GM12878 (cell line): ENCODE measurements at regions not wholly inside any gene's neighbourhood (a gene's known extent, or its start where the extent isn't known, plus 50 kb on each side); places are given as distances from the start of the nearest gene placed in this dataset.

Source experiments
- ATAC-seq: fragments of 200-7000 bp; cut with Tn5 transposase; 3 replicates; pipeline ENCODE4 v1.9.1; 2020; ENCODE audit warnings: mild to moderate bottlenecking, moderate library complexity
- BruUV-seq: library from RNA; stranded (reverse); fragments of 400-500 nt; replicated peaks from 2 replicates; lab custom pipeline; 2021; lab: Mats Ljungman, UMichigan
- CTCF ChIA-PET: fragments of 300-600 bp; sonication (Branson Sonifier 250); formaldehyde crosslinking; extraction: SDS; loops from one replicate; lab custom pipeline; 2021; ENCODE audit warnings: inconsistent platforms; lab: Yijun Ruan, JAX
- POLR2A ChIA-PET: fragments of 350-600 bp; formaldehyde crosslinking; extraction: SDS; loops from one replicate; lab custom pipeline; 2021; ENCODE audit warnings: inconsistent platforms; lab: Charles Lee
- RAD21 ChIA-PET: fragments of 300-600 bp; sonication (Branson Sonifier 250); formaldehyde crosslinking; loops from one replicate; lab custom pipeline; 2023; ENCODE audit warnings: antibody characterized with exemption; ENCODE audit not compliant: unreplicated experiment; lab: Charles Lee
- SMC1A ChIA-PET: fragments of 300-600 bp; sonication (Branson Sonifier 250); formaldehyde crosslinking; loops from one replicate; lab custom pipeline; 2023; ENCODE audit not compliant: unreplicated experiment, uncharacterized antibody; lab: Charles Lee
- DNase-seq: peaks from one replicate; pipeline ENCODE4 v3.0.0-alpha.2; 2011; ENCODE audit warnings: low read depth, low spot score
- FAIRE-seq: peaks from 3 replicates; lab custom pipeline; 2011; peaks lifted over from hg19 to GRCh38; lab: Jason Lieb, UNC
- H2AFZ ChIP-seq: 2 replicates; pipeline ENCODE4 v1.6.0; 2011; ENCODE audit warnings: low read depth, low read length, control low read depth; ENCODE audit not compliant: control insufficient read depth
- H3K27ac ChIP-seq: 2 replicates; pipeline ENCODE4 v1.5.1; 2011; ENCODE audit warnings: control low read depth; ENCODE audit not compliant: control insufficient read depth, insufficient read depth
- H3K27me3 ChIP-seq, 2 experiments: replicated peaks in 1 of 2; 2 replicates each; pipeline versions ENCODE4 v1.6.0 to v1.6.1; 2011; ENCODE audit warnings: low read length in 1 of 2; ENCODE audit not compliant: control insufficient read depth in 2 of 2, insufficient read depth in 2 of 2
- H3K36me3 ChIP-seq, 2 experiments: 2 replicates each; pipeline ENCODE4 v1.5.1; 2011; ENCODE audit warnings: low read length in 1 of 2; ENCODE audit not compliant: control insufficient read depth in 2 of 2, insufficient read depth in 2 of 2
- H3K4me1 ChIP-seq: 2 replicates; pipeline ENCODE4 v1.6.1; 2011; ENCODE audit warnings: mild to moderate bottlenecking, low read length, moderate library complexity, mixed read lengths; ENCODE audit not compliant: control insufficient read depth, insufficient read depth
- H3K4me2 ChIP-seq: 2 replicates; pipeline ENCODE4 v1.6.0; 2011; ENCODE audit warnings: control low read depth; ENCODE audit not compliant: control insufficient read depth, insufficient read depth
- H3K4me3 ChIP-seq: fragments of 200-600 bp; sonication (generic); 2 replicates; pipeline ENCODE4 v1.5.1; 2016
- H3K79me2 ChIP-seq: 2 replicates; pipeline ENCODE4 v1.6.0; 2011; ENCODE audit warnings: low read length; ENCODE audit not compliant: control insufficient read depth, insufficient read depth
- H3K9ac ChIP-seq: 2 replicates; pipeline ENCODE4 v1.8.0; 2011; ENCODE audit warnings: low read length, control low read depth, mixed read lengths; ENCODE audit not compliant: control insufficient read depth, insufficient read depth
- H3K9me3 ChIP-seq: replicated peaks from 3 replicates; pipeline ENCODE4 v1.5.1; 2011; ENCODE audit warnings: mild to moderate bottlenecking, low read length; ENCODE audit not compliant: control insufficient read depth, insufficient read depth
- H4K20me1 ChIP-seq: 2 replicates; pipeline ENCODE4 v1.6.0; 2011; ENCODE audit not compliant: control insufficient read depth, insufficient read depth
- BHLHE40 ChIP-seq, 2 experiments: fragments of 450-650 bp in 1 of 2; IDR thresholded peaks; 2 replicates each; pipeline ENCODE4 v1.6.1; 2011 to 2017; ENCODE audit warnings: low read depth in 2 of 2, borderline replicate concordance in 1 of 2, improper control_type of control experiment in 1 of 2, low read length in 1 of 2, mild to moderate bottlenecking in 1 of 2
- CREB1 ChIP-seq: IDR thresholded peaks from 2 replicates; pipeline ENCODE4 v1.6.1; 2012; ENCODE audit warnings: low read depth, mild to moderate bottlenecking, inconsistent platforms
- FOXM1 ChIP-seq: IDR thresholded peaks from 2 replicates; pipeline ENCODE4 v1.6.1; 2012; ENCODE audit warnings: low read depth, mild to moderate bottlenecking, inconsistent platforms, low read length, moderate library complexity
- GATAD2B ChIP-seq: fragments of 450-650 bp; conservative IDR thresholded peaks from 2 replicates; pipeline ENCODE4 v1.6.1; 2017; ENCODE audit warnings: low read depth, mild to moderate bottlenecking, moderate library complexity
- IKZF1 ChIP-seq: fragments of 450-650 bp; conservative IDR thresholded peaks from 2 replicates; pipeline ENCODE4 v1.6.1; 2017; ENCODE audit warnings: antibody characterized with exemption, mild to moderate bottlenecking
- MEF2B ChIP-seq: fragments of 450-650 bp; IDR thresholded peaks from 2 replicates; pipeline ENCODE4 v1.6.1; 2018; ENCODE audit warnings: mild to moderate bottlenecking, moderate library complexity; ENCODE audit not compliant: partially characterized antibody, poor library complexity, severe bottlenecking
- POLR2A ChIP-seq: IDR thresholded peaks from 2 replicates; pipeline ENCODE4 v1.6.1; 2011; ENCODE audit warnings: low read depth, mild to moderate bottlenecking, low read length
- RAD21 ChIP-seq: IDR thresholded peaks from 2 replicates; pipeline ENCODE4 v1.6.1; 2011; ENCODE audit warnings: mild to moderate bottlenecking, low read depth, low read length, moderate library complexity; ENCODE audit not compliant: insufficient read depth
- SMAD5 ChIP-seq: IDR thresholded peaks from 2 replicates; pipeline ENCODE4 v1.6.1; 2016; ENCODE audit warnings: antibody characterized with exemption, low read depth
- SMC3 ChIP-seq: IDR thresholded peaks from 2 replicates; pipeline ENCODE4 v1.6.1; 2011; ENCODE audit warnings: low read length, improper control_type of control experiment, borderline replicate concordance
- TCF12 ChIP-seq: IDR thresholded peaks from 2 replicates; pipeline ENCODE4 v1.6.1; 2011; ENCODE audit warnings: low read depth, mild to moderate bottlenecking, low read length
- WGBS: methylation state at CpG from one replicate; pipeline ENCODE4 v1.1.6; 2016; ENCODE audit warnings: low lambda C conversion rate; ENCODE audit not compliant: insufficient replicate concordance, insufficient coverage; ENCODE audit errors: missing lambda C conversion rate; 5-methylcytosine and 5-hydroxymethylcytosine counted together
- in situ Hi-C: fragments of 300-500 bp; cut with MboI; formaldehyde crosslinking; loops from 9 replicates; pipeline ENCODE4 v1.14.3; 2018; ENCODE audit warnings: mixed read lengths
- intact Hi-C: fragments of 100-400 bp; cut with micrococcal nuclease; formaldehyde crosslinking; loops from one replicate; pipeline ENCODE4 v1.14.2; 2022; ENCODE audit not compliant: unreplicated experiment
- TF ChIP-seq, protein P1 (sequence below): fragments of 450-650 bp; IDR thresholded peaks from 2 replicates; pipeline ENCODE4 v1.6.1; 2017; ENCODE audit warnings: mild to moderate bottlenecking, low read depth, inconsistent platforms; ENCODE audit not compliant: poor library complexity, severe bottlenecking
- TF ChIP-seq, protein P2 (sequence below), 3 experiments: IDR thresholded peaks in 2 of 3; conservative IDR thresholded peaks in 1 of 3; 2 replicates each; pipeline ENCODE4 v1.5.1; 2011; ENCODE audit warnings: low read depth in 3 of 3, low read length in 3 of 3, mild to moderate bottlenecking in 3 of 3, control low read depth in 2 of 3, moderate library complexity in 2 of 3, inconsistent platforms in 1 of 3, mixed read lengths in 1 of 3; ENCODE audit not compliant: control insufficient read depth in 2 of 3, insufficient read depth in 1 of 3; ENCODE audit errors: extremely low read depth in 1 of 3
- TF ChIP-seq, protein P3 (sequence below): fragments of 450-650 bp; IDR thresholded peaks from 2 replicates; pipeline ENCODE4 v1.6.1; 2016; ENCODE audit warnings: mild to moderate bottlenecking

DNA sequence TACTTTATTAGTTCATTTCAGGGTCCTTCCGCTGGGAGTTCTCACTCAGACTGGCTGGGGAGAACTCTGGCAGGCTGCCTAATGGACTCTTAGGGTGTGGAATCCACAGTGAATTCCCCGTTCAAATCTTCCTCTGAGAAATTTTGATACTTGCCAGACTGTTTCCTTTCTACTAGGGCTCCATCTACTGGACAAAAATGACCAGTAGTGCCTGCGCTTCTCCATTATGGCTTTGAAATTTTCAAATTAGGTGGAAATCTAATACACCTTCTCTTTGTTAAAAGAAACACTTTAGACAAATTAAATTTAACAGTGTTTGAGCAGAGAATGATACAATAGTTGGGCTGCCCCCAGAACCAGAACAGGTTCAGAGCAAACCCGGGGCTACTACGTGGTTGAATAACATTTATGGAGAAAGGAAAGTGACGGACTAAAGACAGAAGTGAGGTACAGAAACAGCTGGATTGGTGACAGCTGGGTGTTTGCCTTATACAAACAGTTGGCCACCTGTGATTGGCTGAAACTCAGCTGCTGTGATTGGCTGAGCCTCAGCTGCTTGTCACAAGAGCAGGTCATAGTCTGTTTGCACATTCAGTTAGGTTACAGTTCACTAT is 52.9 kb upstream of the FDX1 start:
- Histone ChIP-seq H3K4me3 (no peak overlapping the region), H2AFZ (peak overlapping the region; percentile 46; the same call in 1 of the 2 replicates), H3K4me1 (peaks cover 27% of the 10 kb centered on the region), H3K9me3 (no peaks in the 10 kb centered on the region), H3K27ac (no peak overlapping the region), H4K20me1 (no peaks in the 10 kb centered on the region), H3K27me3 (no peaks in the 10 kb centered on the region), H3K79me2 (no peaks in the 10 kb centered on the region), H3K4me2 (peak overlapping the region; percentile 50; the same call in 1 of the 2 replicates), H3K9ac (no peak overlapping the region)
- ChIA-PET SMC1A (interaction anchor here (0.6 to 2.1 kb wide), 23 partner anchors 9 to 854 kb away, joined by 3 to 33 read pairs (median 3); partner anchors contain the start of gene FDX1), RAD21 (interaction anchor here (0.7 to 2.0 kb wide), 14 partner anchors 21 to 852 kb away, joined by 3 to 38 read pairs (median 4); partner anchors contain the start of gene FDX1), POLR2A (no interaction called here), CTCF (interaction anchor here (0.6 to 2.7 kb wide), 33 partner anchors 9 to 524 kb away, joined by 3 to 59 read pairs (median 5); partner anchors contain the start of genes FDX1 and RDX)
- intact Hi-C loops = loop anchor here (1.0 to 5.0 kb wide), 4 partner anchors 52 to 525 kb away; partner anchors contain the start of gene FDX1
- FAIRE-seq (no peak), DNase-seq (peak; percentile 36)
- BruUV-seq = no TSS peak
- TF ChIP-seq SMC3 (peak; percentile 90), TCF12 (peak; percentile 51; the same call in 1 of the 2 replicates), POLR2A (no peak), SMAD5 (no peak), RAD21 (peak; percentile 83), BHLHE40 (IDR thresholded peaks at IDR 0.05; ENCODE audit: borderline replicate concordance in 1 of 2, low read depth in 2 of 2, low read length in 1 of 2) (0 out of 4 replicates have a peak, but pooled peaks of 1 of the 2 experiments have one; percentile 16), MEF2B (peak; percentile 24), CREB1 (peak; percentile 5; the same call in 1 of the 2 replicates), FOXM1 (peak; percentile 34; the same call in 1 of the 2 replicates), IKZF1 (peak; percentile 48), GATAD2B (no peak)
- TF ChIP-seq, protein P1, sequence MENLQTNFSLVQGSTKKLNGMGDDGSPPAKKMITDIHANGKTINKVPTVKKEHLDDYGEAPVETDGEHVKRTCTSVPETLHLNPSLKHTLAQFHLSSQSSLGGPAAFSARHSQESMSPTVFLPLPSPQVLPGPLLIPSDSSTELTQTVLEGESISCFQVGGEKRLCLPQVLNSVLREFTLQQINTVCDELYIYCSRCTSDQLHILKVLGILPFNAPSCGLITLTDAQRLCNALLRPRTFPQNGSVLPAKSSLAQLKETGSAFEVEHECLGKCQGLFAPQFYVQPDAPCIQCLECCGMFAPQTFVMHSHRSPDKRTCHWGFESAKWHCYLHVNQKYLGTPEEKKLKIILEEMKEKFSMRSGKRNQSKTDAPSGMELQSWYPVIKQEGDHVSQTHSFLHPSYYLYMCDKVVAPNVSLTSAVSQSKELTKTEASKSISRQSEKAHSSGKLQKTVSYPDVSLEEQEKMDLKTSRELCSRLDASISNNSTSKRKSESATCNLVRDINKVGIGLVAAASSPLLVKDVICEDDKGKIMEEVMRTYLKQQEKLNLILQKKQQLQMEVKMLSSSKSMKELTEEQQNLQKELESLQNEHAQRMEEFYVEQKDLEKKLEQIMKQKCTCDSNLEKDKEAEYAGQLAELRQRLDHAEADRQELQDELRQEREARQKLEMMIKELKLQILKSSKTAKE = peak; percentile 52
- TF ChIP-seq, protein P2, sequence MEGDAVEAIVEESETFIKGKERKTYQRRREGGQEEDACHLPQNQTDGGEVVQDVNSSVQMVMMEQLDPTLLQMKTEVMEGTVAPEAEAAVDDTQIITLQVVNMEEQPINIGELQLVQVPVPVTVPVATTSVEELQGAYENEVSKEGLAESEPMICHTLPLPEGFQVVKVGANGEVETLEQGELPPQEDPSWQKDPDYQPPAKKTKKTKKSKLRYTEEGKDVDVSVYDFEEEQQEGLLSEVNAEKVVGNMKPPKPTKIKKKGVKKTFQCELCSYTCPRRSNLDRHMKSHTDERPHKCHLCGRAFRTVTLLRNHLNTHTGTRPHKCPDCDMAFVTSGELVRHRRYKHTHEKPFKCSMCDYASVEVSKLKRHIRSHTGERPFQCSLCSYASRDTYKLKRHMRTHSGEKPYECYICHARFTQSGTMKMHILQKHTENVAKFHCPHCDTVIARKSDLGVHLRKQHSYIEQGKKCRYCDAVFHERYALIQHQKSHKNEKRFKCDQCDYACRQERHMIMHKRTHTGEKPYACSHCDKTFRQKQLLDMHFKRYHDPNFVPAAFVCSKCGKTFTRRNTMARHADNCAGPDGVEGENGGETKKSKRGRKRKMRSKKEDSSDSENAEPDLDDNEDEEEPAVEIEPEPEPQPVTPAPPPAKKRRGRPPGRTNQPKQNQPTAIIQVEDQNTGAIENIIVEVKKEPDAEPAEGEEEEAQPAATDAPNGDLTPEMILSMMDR (IDR thresholded peaks at IDR 0.05 in 2 of 3, conservative IDR thresholded peaks at IDR 0.05 in 1 of 3; ENCODE audit: control insufficient read depth in 2 of 3, extremely low read depth in 1 of 3, insufficient read depth in 1 of 3, low read depth in 3 of 3, low read length in 3 of 3) = peak; percentile 60 to 83 (median 80)
- TF ChIP-seq, protein P3, sequence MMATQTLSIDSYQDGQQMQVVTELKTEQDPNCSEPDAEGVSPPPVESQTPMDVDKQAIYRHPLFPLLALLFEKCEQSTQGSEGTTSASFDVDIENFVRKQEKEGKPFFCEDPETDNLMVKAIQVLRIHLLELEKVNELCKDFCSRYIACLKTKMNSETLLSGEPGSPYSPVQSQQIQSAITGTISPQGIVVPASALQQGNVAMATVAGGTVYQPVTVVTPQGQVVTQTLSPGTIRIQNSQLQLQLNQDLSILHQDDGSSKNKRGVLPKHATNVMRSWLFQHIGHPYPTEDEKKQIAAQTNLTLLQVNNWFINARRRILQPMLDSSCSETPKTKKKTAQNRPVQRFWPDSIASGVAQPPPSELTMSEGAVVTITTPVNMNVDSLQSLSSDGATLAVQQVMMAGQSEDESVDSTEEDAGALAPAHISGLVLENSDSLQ = peak; percentile 31; the same call in 1 of the 2 replicates
- TF ChIP-seq, all 136 proteins: peak for 11
- H3K36me3 ChIP-seq = no peaks in the 10 kb centered on the region
- 13% methylated on average over 6 of the region's 6 CpGs for WGBS
- ATAC-seq = peak; percentile 50
- in situ Hi-C loops = loop anchor here (5.0 kb wide), 1 partner anchor 175 kb away; no protein-coding TSS in a partner anchor
